ENCODE measurements at regions not wholly inside any gene's neighbourhood (a gene's known extent, or its start where the extent isn't known, plus 50 kb on each side); places are given as distances from the start of the nearest gene placed in this dataset.

DNA sequence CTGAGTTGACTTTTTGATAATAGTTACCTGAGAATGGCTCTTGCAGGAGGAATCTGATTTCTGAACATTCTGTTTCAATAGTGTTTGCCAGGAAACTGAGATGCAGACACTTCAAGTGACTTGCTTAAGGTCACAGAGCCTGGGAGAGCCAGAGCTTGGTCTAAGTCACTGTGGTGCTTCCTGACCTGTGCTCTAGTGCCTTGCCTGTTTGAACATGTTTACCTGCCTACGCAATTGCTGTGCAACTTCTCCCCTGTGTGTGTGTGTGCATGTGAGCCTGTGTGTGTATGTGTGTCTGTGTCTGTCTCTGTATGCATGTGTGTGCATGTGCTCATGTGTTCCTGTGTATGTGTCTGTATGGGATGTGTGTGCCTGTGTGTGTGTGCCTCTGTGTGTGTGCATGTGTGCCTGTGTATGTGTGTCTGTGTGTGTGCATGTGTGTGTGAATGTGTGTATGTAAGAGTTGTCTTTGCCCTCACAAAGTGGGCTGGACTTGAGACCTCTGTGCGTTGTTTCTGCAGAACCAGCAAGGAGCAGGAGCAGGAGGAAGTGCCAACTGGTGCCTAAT is 185.8 kb downstream of the GADD45G start:
- Mint-ChIP-seq H3K4me3 (no peak overlapping the region), H3K27ac (no peak overlapping the region), H3K4me1 (peaks cover 2% of the 10 kb centered on the region; the same call in 1 of the 3 replicates), H3K27me3 (ENCODE audit: insufficient read depth, low read depth, poor library complexity) (peaks cover 3% of the 10 kb centered on the region), H3K36me3 (ENCODE audit: low read depth) (no peaks in the 10 kb centered on the region), H3K9me3 (no peaks in the 10 kb centered on the region; the same call in 2 of the 3 replicates)
- Histone ChIP-seq H4K20me1 (replicated peaks; ENCODE audit: insufficient read depth) (no peaks in the 10 kb centered on the region), H3K9me2 (ENCODE audit: insufficient read depth) (no peaks in the 10 kb centered on the region), H3F3A (replicated peaks; ENCODE audit: low read depth) (no peaks in the 10 kb centered on the region), H3K36me3 (ENCODE audit: insufficient read depth) (no peaks in the 10 kb centered on the region), H2AFZ (no peak overlapping the region), H3K79me2 (replicated peaks; ENCODE audit: insufficient read depth) (no peaks in the 10 kb centered on the region), H3K4me2 (no peak overlapping the region), H3K27ac (ENCODE audit: low read depth) (no peak overlapping the region), H3K4me1 (ENCODE audit: insufficient read depth) (no peaks in the 10 kb centered on the region), H3K4me3 (no peak overlapping the region), H3K27me3 (ENCODE audit: insufficient read depth) (no peaks in the 10 kb centered on the region)
- DNase-seq (ENCODE audit: low spot score) (no peak), ATAC-seq (no peak)
- TF ChIP-seq POLR2AphosphoS5 (IDR thresholded peaks at IDR 0.05; ENCODE audit: low read depth) = no peak
- TF ChIP-seq, protein P1, sequence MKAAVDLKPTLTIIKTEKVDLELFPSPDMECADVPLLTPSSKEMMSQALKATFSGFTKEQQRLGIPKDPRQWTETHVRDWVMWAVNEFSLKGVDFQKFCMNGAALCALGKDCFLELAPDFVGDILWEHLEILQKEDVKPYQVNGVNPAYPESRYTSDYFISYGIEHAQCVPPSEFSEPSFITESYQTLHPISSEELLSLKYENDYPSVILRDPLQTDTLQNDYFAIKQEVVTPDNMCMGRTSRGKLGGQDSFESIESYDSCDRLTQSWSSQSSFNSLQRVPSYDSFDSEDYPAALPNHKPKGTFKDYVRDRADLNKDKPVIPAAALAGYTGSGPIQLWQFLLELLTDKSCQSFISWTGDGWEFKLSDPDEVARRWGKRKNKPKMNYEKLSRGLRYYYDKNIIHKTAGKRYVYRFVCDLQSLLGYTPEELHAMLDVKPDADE (IDR thresholded peaks at IDR 0.05) = no peak
- TF ChIP-seq ZNF331 (CRISPR knock-in tag; IDR thresholded peaks at IDR 0.05; ENCODE audit: low read depth) = no peak
- TF ChIP-seq, protein P2, sequence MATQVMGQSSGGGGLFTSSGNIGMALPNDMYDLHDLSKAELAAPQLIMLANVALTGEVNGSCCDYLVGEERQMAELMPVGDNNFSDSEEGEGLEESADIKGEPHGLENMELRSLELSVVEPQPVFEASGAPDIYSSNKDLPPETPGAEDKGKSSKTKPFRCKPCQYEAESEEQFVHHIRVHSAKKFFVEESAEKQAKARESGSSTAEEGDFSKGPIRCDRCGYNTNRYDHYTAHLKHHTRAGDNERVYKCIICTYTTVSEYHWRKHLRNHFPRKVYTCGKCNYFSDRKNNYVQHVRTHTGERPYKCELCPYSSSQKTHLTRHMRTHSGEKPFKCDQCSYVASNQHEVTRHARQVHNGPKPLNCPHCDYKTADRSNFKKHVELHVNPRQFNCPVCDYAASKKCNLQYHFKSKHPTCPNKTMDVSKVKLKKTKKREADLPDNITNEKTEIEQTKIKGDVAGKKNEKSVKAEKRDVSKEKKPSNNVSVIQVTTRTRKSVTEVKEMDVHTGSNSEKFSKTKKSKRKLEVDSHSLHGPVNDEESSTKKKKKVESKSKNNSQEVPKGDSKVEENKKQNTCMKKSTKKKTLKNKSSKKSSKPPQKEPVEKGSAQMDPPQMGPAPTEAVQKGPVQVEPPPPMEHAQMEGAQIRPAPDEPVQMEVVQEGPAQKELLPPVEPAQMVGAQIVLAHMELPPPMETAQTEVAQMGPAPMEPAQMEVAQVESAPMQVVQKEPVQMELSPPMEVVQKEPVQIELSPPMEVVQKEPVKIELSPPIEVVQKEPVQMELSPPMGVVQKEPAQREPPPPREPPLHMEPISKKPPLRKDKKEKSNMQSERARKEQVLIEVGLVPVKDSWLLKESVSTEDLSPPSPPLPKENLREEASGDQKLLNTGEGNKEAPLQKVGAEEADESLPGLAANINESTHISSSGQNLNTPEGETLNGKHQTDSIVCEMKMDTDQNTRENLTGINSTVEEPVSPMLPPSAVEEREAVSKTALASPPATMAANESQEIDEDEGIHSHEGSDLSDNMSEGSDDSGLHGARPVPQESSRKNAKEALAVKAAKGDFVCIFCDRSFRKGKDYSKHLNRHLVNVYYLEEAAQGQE (IDR thresholded peaks at IDR 0.05; ENCODE audit: unreplicated experiment) = no peak
- no peak for TF ChIP-seq EZH2 (IDR thresholded peaks at IDR 0.05; ENCODE audit: low read depth, unreplicated experiment)
- TF ChIP-seq, protein P3, sequence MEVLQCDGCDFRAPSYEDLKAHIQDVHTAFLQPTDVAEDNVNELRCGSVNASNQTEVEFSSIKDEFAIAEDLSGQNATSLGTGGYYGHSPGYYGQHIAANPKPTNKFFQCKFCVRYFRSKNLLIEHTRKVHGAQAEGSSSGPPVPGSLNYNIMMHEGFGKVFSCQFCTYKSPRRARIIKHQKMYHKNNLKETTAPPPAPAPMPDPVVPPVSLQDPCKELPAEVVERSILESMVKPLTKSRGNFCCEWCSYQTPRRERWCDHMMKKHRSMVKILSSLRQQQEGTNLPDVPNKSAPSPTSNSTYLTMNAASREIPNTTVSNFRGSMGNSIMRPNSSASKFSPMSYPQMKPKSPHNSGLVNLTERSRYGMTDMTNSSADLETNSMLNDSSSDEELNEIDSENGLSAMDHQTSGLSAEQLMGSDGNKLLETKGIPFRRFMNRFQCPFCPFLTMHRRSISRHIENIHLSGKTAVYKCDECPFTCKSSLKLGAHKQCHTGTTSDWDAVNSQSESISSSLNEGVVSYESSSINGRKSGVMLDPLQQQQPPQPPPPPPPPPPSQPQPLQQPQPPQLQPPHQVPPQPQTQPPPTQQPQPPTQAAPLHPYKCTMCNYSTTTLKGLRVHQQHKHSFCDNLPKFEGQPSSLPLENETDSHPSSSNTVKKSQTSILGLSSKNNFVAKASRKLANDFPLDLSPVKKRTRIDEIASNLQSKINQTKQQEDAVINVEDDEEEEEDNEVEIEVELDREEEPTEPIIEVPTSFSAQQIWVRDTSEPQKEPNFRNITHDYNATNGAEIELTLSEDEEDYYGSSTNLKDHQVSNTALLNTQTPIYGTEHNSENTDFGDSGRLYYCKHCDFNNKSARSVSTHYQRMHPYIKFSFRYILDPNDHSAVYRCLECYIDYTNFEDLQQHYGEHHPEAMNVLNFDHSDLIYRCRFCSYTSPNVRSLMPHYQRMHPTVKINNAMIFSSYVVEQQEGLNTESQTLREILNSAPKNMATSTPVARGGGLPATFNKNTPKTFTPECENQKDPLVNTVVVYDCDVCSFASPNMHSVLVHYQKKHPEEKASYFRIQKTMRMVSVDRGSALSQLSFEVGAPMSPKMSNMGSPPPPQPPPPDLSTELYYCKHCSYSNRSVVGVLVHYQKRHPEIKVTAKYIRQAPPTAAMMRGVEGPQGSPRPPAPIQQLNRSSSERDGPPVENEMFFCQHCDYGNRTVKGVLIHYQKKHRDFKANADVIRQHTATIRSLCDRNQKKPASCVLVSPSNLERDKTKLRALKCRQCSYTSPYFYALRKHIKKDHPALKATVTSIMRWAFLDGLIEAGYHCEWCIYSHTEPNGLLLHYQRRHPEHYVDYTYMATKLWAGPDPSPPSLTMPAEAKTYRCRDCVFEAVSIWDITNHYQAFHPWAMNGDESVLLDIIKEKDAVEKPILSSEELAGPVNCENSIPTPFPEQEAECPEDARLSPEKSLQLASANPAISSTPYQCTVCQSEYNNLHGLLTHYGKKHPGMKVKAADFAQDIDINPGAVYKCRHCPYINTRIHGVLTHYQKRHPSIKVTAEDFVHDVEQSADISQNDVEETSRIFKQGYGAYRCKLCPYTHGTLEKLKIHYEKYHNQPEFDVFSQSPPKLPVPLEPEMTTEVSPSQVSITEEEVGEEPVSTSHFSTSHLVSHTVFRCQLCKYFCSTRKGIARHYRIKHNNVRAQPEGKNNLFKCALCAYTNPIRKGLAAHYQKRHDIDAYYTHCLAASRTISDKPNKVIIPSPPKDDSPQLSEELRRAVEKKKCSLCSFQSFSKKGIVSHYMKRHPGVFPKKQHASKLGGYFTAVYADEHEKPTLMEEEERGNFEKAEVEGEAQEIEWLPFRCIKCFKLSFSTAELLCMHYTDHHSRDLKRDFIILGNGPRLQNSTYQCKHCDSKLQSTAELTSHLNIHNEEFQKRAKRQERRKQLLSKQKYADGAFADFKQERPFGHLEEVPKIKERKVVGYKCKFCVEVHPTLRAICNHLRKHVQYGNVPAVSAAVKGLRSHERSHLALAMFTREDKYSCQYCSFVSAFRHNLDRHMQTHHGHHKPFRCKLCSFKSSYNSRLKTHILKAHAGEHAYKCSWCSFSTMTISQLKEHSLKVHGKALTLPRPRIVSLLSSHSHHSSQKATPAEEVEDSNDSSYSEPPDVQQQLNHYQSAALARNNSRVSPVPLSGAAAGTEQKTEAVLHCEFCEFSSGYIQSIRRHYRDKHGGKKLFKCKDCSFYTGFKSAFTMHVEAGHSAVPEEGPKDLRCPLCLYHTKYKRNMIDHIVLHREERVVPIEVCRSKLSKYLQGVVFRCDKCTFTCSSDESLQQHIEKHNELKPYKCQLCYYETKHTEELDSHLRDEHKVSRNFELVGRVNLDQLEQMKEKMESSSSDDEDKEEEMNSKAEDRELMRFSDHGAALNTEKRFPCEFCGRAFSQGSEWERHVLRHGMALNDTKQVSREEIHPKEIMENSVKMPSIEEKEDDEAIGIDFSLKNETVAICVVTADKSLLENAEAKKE (CRISPR knock-in tag; IDR thresholded peaks at IDR 0.05) = no peak
- TF ChIP-seq CREB1 (CRISPR knock-in tag; IDR thresholded peaks at IDR 0.05; ENCODE audit: low read depth) = no peak
- TF ChIP-seq NANOG (IDR thresholded peaks at IDR 0.05; ENCODE audit: borderline replicate concordance) = no peak
- TF ChIP-seq JUNB (IDR thresholded peaks at IDR 0.05; ENCODE audit: unreplicated experiment) = no peak

All from GM23338 (cell line).